ENCODE measurements at regions not wholly inside any gene's neighbourhood (a gene's known extent, or its start where the extent isn't known, plus 50 kb on each side); places are given as distances from the start of the nearest gene placed in this dataset.

GRCh38 chr6:105604587-105604884, 201.7 kb upstream of the PREP start:
- no peak for DNase-seq (ENCODE audit: low read depth)
- TF ChIP-seq CTCF (IDR thresholded peaks at IDR 0.05; ENCODE audit: insufficient read depth, low read length, severe bottlenecking): no peak
- Histone ChIP-seq H3K4me3 (ENCODE audit: low read depth, low read length) (no peak overlapping the region), H3K36me3 (ENCODE audit: control insufficient read depth, insufficient read depth, low read length) (no peaks in the 10 kb centered on the region), H3K27me3 (ENCODE audit: control insufficient read depth, insufficient read depth, low read length) (no peaks in the 10 kb centered on the region)
- no peak for FAIRE-seq

DNA sequence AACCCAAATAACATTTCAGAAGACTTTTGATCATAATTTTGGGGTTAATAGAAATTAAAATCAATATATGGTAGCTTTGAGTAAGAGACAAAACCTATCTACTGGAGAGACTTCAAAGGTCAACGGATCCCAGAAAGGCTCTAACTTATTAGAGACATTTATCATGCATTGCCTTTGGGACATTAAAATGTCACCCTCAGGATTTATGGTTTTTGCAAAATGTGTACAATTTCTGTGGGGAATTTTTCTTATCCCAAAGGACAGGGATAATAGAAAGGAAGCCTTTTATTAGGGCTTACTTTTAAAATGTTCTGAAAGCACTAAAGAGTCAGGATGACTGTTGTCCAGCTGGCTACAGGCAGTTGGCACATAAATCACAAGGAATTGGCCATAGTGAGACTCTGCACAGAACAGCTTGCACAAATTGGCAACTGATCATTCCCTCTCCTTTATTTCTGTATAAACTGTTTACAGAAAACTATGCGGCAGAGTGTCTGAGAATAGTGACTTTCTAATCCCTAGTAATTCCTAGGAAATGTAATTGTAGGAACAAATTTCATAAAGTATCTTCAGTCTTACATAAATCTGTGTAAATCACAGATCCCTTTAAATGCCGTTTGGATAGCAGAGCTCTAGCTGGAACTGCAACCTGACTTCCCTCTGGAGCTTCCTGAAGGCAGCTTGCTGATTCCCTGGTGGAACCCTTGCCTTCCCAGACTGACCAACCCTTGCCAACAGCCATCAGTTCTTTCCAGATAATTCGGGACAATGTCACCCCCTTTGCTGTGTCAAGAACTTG, 201.1 kb upstream of the PREP start:
- DNase-seq (ENCODE audit: low read depth): no peak
- no peak for TF ChIP-seq CTCF (IDR thresholded peaks at IDR 0.05; ENCODE audit: insufficient read depth, low read length, severe bottlenecking)

DNA sequence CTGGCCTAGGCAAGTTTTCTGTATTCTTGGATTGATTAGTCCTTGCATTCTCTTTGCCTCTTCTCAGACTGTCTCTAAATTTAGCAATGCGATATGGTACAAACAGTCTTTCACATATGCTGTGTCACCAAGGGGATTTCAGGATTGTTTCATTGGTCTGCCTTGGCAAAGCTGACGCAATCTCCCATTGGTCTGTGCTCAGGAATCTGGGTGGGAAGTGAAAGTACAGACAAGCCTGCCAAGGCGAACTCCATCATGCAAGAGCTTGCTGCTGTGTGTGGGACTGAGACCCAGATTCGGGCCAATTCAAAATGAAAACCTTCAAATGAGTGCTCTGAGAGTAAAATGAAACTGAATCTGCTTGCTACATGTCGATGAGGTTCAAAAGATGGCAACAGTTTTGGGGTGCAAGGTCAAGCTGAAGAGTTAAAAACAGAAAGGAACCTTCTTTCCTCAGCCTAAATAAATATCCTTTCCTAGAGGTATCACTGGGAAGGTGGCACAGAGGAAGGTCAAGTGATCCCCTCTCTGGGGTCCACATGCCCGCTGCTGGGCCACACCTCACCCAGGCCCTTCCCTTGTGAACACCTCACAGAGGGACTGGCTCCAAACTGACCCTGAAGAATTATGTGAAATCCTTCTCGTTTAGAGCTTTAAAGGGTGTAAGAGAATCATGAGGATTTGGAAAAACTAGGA, 198.8 kb upstream of the PREP start:
- Histone ChIP-seq H3K36me3 (ENCODE audit: control insufficient read depth, insufficient read depth, low read length) (no peaks in the 10 kb centered on the region), H3K4me3 (ENCODE audit: low read depth, low read length) (no peak overlapping the region), H3K27me3 (ENCODE audit: control insufficient read depth, insufficient read depth, low read length) (no peaks in the 10 kb centered on the region)
- TF ChIP-seq CTCF (IDR thresholded peaks at IDR 0.05; ENCODE audit: insufficient read depth, low read length, severe bottlenecking): no peak
- FAIRE-seq: peak; percentile 96
- peak; percentile 100 for DNase-seq (ENCODE audit: low read depth)

More for the DNA sequence above, 201.1 kb upstream of the PREP start:
- Histone ChIP-seq H3K4me3 (ENCODE audit: low read depth, low read length) (no peak overlapping the region), H3K27me3 (ENCODE audit: control insufficient read depth, insufficient read depth, low read length) (no peaks in the 10 kb centered on the region), H3K36me3 (ENCODE audit: control insufficient read depth, insufficient read depth, low read length) (no peaks in the 10 kb centered on the region)
- no peak for FAIRE-seq

DNA sequence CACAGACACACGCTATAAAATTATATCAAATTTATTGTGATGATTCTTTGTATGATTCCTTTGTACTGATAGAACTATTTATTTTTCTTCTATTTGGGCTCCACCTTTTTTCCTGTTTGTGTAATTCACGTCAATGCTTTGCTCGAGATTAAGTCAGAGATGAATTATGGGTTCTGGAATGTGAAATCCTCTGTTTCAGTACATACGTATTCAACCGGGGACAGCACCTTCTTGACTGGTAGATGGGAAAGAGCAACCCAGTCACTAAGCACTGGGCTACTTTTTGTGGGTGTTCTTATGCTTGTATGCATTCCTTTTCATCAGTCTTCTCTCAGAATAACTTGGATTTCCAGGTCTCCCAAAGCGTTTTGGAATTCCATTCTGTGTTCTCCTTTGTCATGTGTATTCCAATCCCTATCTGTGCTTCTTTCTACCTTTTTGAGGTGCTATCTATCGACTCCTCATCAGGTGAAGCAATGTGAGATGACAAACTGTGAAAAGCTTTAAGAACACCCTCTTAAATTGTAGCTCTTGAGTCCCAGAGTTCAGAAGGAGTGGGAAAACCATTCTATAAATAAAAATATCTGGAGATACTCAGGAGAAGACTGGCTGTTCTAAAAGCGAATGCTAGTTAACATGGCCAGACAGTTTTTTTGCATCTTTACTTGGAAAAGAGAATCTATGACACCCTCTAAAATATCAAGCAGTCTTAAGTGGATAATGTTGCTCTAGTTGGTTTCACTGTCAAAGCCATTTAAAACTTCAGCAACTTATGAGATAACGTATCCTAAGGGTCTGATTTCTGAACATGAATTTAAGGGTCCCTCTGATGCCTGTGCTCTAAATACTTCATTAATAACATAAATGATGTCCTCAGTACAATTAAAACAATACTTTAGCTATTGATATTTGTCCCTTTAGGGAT, 197.7 kb upstream of the PREP start:
- Histone ChIP-seq H3K36me3 (ENCODE audit: control insufficient read depth, insufficient read depth, low read length) (no peaks in the 10 kb centered on the region), H3K27me3 (ENCODE audit: control insufficient read depth, insufficient read depth, low read length) (no peaks in the 10 kb centered on the region), H3K4me3 (ENCODE audit: low read depth, low read length) (no peak overlapping the region)
- FAIRE-seq (no peak), DNase-seq (ENCODE audit: low read depth) (peak; percentile 99)
- no peak for TF ChIP-seq CTCF (IDR thresholded peaks at IDR 0.05; ENCODE audit: insufficient read depth, low read length, severe bottlenecking)

DNA sequence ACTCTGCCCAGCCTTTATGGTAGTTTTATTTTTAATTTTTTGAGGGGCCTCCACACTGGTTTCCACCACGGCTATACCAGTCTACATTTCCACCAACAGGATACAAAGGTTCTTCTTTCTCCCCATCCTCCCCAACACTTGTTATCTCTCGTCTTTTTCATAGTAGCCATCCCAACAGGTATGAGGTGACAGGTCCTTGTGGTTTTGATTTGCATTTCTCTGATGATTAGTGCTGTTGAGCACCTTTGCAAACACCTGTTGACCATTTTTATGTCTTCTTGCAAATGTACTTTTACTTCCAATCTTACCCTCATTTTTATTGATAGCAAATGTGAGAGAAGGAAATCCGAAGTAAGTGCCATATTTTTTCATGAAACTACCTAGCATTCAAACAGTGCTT, 195.4 kb upstream of the PREP start:
- FAIRE-seq: no peak
- TF ChIP-seq CTCF (IDR thresholded peaks at IDR 0.05; ENCODE audit: insufficient read depth, low read length, severe bottlenecking): no peak

More for the DNA sequence above, 195.4 kb upstream of the PREP start:
- Histone ChIP-seq H3K36me3 (ENCODE audit: control insufficient read depth, insufficient read depth, low read length) (no peaks in the 10 kb centered on the region), H3K27me3 (ENCODE audit: control insufficient read depth, insufficient read depth, low read length) (no peaks in the 10 kb centered on the region), H3K4me3 (ENCODE audit: low read depth, low read length) (no peak overlapping the region)
- no peak for DNase-seq (ENCODE audit: low read depth)

All from bronchial epithelial cell (primary cell).